Tibial nerve (tissue), 4 donors: ENCODE measurements at regions not wholly inside any gene's neighbourhood (a gene's known extent, or its start where the extent isn't known, plus 50 kb on each side); places are given as distances from the start of the nearest gene placed in this dataset.

ENCODE experiments used
- DNase-seq, 2 donors: peaks; one replicate each; pipeline ENCODE4 v3.0.0-alpha.2; 2019; ENCODE audit warnings: low spot score in 2 of 2
- H3K27ac ChIP-seq, 4 donors: fragments of 200-600 bp; sonication (generic) in 3 of 4; one replicate each; pipeline ENCODE4 v1.5.1; 2017 to 2019; ENCODE audit warnings: mild to moderate bottlenecking in 1 of 4
- H3K27me3 ChIP-seq, 2 donors: fragments of 200-600 bp; sonication (generic) in 1 of 2; one replicate each; pipeline versions ENCODE4 v1.5.1 to v1.6.0; 2017 to 2019
- H3K36me3 ChIP-seq, 3 donors: fragments of 200-600 bp; sonication (generic); one replicate each; pipeline ENCODE4 v1.5.1; 2018 to 2019
- H3K4me1 ChIP-seq, 4 donors: fragments of 200-600 bp; sonication (generic) in 3 of 4; one replicate each; pipeline ENCODE4 v1.5.1; 2017 to 2019
- H3K4me3 ChIP-seq, 4 donors: fragments of 200-600 bp; sonication (generic) in 3 of 4; one replicate each; pipeline ENCODE4 v1.5.1; 2017 to 2019; ENCODE audit warnings: mild to moderate bottlenecking in 1 of 4, moderate library complexity in 1 of 4
- H3K9me3 ChIP-seq, 4 donors: fragments of 200-600 bp; sonication (generic) in 3 of 4; one replicate each; pipeline ENCODE4 v1.5.1; 2017 to 2019
- CTCF ChIP-seq, 5 experiments: fragments of 200-600 bp in 3 of 5; fragments of 450-650 bp in 2 of 5; sonication (generic) in 3 of 5; IDR thresholded peaks; one replicate each; pipeline ENCODE4 v1.5.1; 2016 to 2019; ENCODE audit warnings: antibody characterized with exemption in 5 of 5, mild to moderate bottlenecking in 3 of 5, moderate library complexity in 2 of 5
- EP300 ChIP-seq, 2 donors: sonication (generic); formaldehyde crosslinking; IDR thresholded peaks; one replicate each; pipeline ENCODE4 v1.6.1; 2017; ENCODE audit warnings: antibody characterized with exemption in 2 of 2, mild to moderate bottlenecking in 1 of 2
- POLR2A ChIP-seq, 2 donors: fragments of 450-650 bp; IDR thresholded peaks; one replicate each; pipeline ENCODE4 v1.6.1; 2017; ENCODE audit warnings: antibody characterized with exemption in 2 of 2, mild to moderate bottlenecking in 2 of 2, moderate library complexity in 2 of 2
- WGBS, 2 donors: methylation state at CpG; one replicate each; pipeline ENCODE4 v1.1.5; 2018; 5-methylcytosine and 5-hydroxymethylcytosine counted together

- Histone ChIP-seq H3K27me3 (no peaks in the 10 kb centered on the region), H3K9me3 (no peaks in the 10 kb centered on the region), H3K36me3 (no peaks in the 10 kb centered on the region), H3K27ac (peak overlapping the region in 3 of 4 donors; percentile 30 to 75 (median 54)), H3K4me3 (no peak overlapping the region), H3K4me1 (peaks cover 0 to 18% (median 0%) of the 10 kb centered on the region in 4 donors)
- 17 to 21% methylated on average over 2 of the region's 2 CpGs for WGBS, 2 donors
- peak; percentile 33 to 81 for DNase-seq
- peak; percentile 41 to 66 (median 49) for TF ChIP-seq CTCF (IDR thresholded peaks at IDR 0.05)
- TF ChIP-seq POLR2A (IDR thresholded peaks at IDR 0.05): no peak
- TF ChIP-seq EP300 (IDR thresholded peaks at IDR 0.05): peak in 1 of 2 donors; percentile 53
Observed at GRCh38 chr7:106542550-106543220, 118.3 kb downstream of the CCDC71L start.

GRCh38 chr7:106538638-106539037 lies 122.3 kb downstream of the CCDC71L start:
- H3K36me3 ChIP-seq: no peaks in the 10 kb centered on the region
- no peaks in the 10 kb centered on the region for H3K9me3 ChIP-seq
- no peaks in the 10 kb centered on the region for H3K27me3 ChIP-seq
- H3K4me3 ChIP-seq: no peak overlapping the region
- no peak overlapping the region for H3K27ac ChIP-seq
- 66 to 78% methylated on average over 5 of the region's 5 CpGs for WGBS, 2 donors
- TF ChIP-seq POLR2A (IDR thresholded peaks at IDR 0.05): no peak
- TF ChIP-seq EP300 (IDR thresholded peaks at IDR 0.05): no peak
- no peak for TF ChIP-seq CTCF (IDR thresholded peaks at IDR 0.05)
- peaks cover 0 to 18% (median 0%) of the 10 kb centered on the region in 4 donors for H3K4me1 ChIP-seq
- no peak for DNase-seq

GRCh38 chr7:106537119-106537518 lies 123.8 kb downstream of the CCDC71L start:
- Histone ChIP-seq H3K9me3 (no peaks in the 10 kb centered on the region), H3K27ac (no peak overlapping the region), H3K4me1 (peaks cover 0 to 7% (median 0%) of the 10 kb centered on the region in 4 donors), H3K27me3 (no peaks in the 10 kb centered on the region), H3K4me3 (no peak overlapping the region), H3K36me3 (no peaks in the 10 kb centered on the region)
- TF ChIP-seq CTCF (IDR thresholded peaks at IDR 0.05) (no peak), EP300 (IDR thresholded peaks at IDR 0.05) (no peak), POLR2A (IDR thresholded peaks at IDR 0.05) (no peak)
- no peak for DNase-seq
- WGBS, 2 donors: 58 to 65% methylated on average over 2 of the region's 2 CpGs

GRCh38 chr7:106536079-106536478 lies 124.9 kb downstream of the CCDC71L start:
- DNase-seq: no peak
- TF ChIP-seq EP300 (IDR thresholded peaks at IDR 0.05): no peak
- TF ChIP-seq POLR2A (IDR thresholded peaks at IDR 0.05): no peak
- no peak for TF ChIP-seq CTCF (IDR thresholded peaks at IDR 0.05)
- Histone ChIP-seq H3K27me3 (no peaks in the 10 kb centered on the region), H3K9me3 (no peaks in the 10 kb centered on the region), H3K4me1 (no peaks in the 10 kb centered on the region), H3K27ac (no peak overlapping the region), H3K4me3 (no peak overlapping the region), H3K36me3 (no peaks in the 10 kb centered on the region)
- WGBS, 2 donors: 92 to 93% methylated on average over 3 of the region's 3 CpGs

GRCh38 chr7:106535234-106535932 lies 125.6 kb downstream of the CCDC71L start:
- TF ChIP-seq POLR2A (IDR thresholded peaks at IDR 0.05) (no peak), CTCF (IDR thresholded peaks at IDR 0.05) (no peak), EP300 (IDR thresholded peaks at IDR 0.05) (no peak)
- no peaks in the 10 kb centered on the region for H3K9me3 ChIP-seq
- H3K27me3 ChIP-seq: no peaks in the 10 kb centered on the region
- H3K4me3 ChIP-seq: no peak overlapping the region
- DNase-seq: no peak
- H3K27ac ChIP-seq: no peak overlapping the region
- no peaks in the 10 kb centered on the region for H3K36me3 ChIP-seq
- H3K4me1 ChIP-seq: no peaks in the 10 kb centered on the region
- 64 to 67% methylated on average over 7 of the region's 7 CpGs for WGBS, 2 donors
